GM19043 (cell line): ENCODE measurements at regions not wholly inside any gene's neighbourhood (a gene's known extent, or its start where the extent isn't known, plus 50 kb on each side); places are given as distances from the start of the nearest gene placed in this dataset.

Experiments used
- ATAC-seq: cut with Tn5 transposase; IDR thresholded peaks from one replicate; pipeline ENCODE4 v1.9.1; 2021; ENCODE audit warnings: low read depth; ENCODE audit not compliant: unreplicated experiment

- no peak for ATAC-seq
These were observed 654.5 kb downstream of the RNF144A start for GRCh38 chr2:7571701-7572100.

- no peak for ATAC-seq
These were observed 655.2 kb downstream of the RNF144A start for GRCh38 chr2:7572450-7572849.

DNA sequence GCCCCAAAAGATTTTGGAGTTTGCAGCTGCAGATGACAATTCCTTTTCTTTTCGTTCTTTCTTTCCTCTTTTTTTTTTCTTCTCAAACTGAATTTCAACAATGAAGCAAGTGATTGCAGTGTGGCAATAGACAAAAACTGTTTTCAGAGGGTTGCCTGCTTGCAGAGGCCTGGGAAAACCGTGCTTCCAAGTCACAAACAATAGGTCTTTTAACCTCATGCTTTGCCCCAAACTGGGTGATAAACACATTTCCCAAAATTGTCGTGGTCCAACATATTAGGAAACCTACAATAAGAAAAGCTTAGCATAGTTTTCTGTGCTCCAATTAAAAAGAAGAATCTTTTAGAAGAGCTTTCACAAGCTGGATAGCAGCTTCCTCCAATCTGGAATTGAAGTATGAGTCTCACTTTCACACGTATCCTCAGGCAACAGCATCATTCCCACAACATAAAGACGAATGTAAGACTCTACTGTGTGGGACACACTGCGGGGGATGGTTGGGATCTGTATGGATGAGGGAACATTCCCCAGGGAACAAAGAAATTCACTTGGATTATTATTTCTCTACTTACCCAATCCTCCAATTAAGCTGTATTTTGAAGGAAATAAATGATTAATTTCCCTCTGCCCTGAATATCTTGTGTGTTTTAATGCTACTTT lies 656.1 kb downstream of the RNF144A start:
- ATAC-seq, result no peak

GRCh38 chr2:7574385-7574784 lies 657.2 kb downstream of the RNF144A start:
- ATAC-seq, result no peak

DNA sequence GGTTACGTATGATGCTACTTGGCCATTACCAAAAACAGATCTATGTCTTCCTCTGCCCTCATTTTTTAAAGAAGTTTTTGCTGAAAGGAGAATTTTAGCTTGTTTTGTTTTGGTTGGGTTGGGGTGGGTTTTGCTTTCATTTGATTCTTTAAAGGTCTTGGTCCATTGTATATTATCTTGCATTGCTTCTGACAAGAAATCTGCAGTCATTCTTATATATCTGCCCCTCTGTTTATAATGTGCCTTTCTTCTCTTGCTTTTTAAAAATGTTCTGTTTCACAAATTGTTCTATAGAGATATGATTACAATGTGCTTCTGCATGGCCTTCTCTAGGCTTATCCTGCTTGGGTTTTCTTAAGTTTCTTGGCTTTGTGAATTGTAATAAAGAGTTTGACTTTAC lies 660.6 kb downstream of the RNF144A start:
- no peak for ATAC-seq

DNA sequence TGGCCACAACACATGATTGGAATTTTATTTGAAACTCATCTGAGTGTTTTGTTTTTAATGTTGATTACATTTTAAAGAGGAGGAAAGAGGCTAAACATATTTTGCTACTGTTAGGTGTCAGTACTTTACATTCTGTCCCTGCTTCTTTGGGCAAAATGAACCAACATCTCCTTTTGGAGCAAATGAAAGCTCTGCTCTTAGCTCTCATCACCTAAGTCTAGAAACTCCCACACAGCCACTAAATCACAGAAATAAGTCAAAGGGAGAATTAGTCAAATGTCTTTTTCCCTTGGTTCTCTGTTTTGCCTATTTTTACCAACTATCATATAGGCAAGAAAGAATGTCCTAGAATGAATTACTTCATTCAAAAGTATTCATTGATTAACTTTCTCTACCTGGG lies 666.8 kb downstream of the RNF144A start:
- ATAC-seq, result no peak

GRCh38 chr2:7586898-7587297 lies 669.7 kb downstream of the RNF144A start:
- no peak for ATAC-seq

DNA sequence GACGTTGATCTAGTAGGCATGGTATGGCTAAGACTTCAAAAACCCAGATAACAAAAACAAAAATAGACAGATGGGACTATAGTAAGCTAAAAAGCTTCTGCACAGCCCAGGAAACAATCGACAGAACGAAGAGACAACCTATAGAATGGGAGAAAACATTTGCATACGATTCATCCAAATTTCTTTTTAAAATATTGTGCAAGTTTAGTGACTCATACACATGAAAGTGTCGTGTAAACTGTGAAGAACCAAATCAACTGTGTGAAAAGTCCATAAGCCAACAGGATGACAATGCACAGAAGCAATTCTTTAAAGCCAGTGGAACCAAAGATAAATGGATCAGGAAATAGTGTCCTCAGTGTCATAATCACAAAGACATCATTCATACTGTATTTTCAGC lies 671.1 kb downstream of the RNF144A start:
- ATAC-seq, result no peak

DNA sequence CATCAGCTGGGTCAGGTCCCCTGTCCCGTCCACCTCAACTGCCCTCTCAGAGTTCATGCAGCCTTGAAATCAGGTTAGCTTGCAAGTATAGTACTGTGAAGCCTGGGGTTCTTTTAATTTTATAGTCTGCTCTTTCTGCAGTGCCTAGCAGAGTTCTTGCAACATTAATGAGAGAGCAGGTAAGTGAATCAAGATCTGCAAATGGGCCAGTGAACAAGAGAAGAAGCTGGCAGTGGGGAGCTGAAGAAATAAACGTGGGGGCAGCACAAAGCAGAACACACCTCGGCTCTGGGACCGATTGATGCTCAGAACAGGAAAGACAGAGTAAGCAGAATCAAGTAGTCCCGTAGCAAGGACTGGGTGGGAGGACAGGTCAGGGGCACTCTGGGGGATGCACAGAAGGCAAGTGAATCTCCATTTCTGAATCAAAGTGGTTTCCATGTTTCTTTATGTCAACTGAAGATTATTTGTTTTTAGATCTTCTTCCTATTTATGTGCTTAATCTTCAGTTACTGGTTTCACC lies 675.5 kb downstream of the RNF144A start:
- ATAC-seq, result no peak

DNA sequence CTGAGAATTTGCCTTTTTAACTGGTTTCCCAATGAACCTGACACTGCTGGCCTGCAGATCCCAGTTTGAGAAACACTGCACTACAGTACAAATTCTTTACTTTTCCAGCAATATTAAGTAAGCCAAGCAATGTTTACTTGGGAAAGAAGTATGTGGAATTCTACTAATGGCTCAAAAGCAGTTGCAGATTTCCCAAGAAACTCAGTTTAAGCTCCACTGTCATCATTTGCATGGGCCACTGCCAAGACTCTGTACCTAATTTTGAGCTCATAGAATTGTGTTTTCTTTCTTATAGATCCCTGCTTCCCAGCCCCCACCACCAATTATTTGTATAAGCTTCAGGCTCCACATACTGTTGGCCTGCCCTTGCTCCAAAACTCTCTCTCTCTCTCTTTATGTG lies 676.1 kb downstream of the RNF144A start:
- no peak for ATAC-seq

DNA sequence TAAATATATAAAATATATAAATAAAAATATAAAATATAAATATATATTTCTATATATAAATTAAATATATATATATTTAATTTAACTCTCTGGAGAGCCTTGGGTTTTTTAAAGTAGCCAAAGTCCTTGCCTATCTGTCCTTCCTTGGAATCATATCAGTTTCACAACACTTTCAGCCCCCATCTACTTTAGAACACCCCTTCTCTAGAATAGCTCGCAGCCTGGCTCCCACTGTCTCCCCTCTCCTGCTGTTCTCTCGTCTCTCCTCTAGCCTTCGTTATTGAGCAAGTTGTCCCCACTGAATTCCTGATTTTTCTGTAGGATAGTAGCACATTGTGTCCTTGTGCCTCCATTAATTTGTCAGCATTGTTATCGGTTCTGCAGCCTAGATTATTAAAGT lies 677.0 kb downstream of the RNF144A start:
- ATAC-seq, result no peak

DNA sequence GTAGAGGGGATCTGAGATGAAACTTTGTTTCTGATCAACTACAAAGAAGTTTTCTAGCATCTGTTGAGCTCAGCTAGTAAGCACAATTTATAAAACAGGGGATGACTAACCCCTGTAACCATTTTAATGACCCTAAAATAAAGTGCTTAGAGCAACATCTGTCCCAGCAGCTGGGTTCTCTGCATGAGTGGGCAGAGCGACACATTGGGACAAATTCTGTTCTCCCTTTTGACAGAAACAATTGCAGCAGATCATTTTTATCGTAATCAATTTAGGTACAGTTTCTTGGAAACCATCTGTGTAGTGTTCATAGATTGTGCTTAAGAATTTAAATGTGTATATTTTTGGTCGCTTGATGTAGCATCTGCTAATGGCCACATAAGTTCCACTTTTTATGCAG lies 678.0 kb downstream of the RNF144A start:
- ATAC-seq, result no peak

DNA sequence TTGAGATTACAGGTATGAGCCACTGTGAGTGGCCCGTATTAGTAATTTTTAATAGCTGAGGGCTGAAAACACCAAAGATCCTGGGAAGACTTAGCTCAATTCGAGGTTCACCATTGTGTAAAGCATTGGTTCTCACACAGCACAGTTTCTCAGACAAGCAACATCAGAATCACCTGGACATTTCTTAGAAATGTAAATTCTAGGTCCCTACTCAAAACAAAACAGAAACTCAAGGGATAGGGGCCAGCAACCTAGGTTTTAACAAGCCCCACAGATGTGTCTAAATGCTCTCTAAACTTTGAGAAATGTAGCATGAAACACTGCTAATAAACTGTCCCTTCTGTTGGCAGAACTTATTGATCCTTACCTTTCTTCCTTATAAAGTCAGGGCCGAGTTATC lies 681.2 kb downstream of the RNF144A start:
- no peak for ATAC-seq

- no peak for ATAC-seq
These were observed 682.4 kb downstream of the RNF144A start for GRCh38 chr2:7599462-7600258.

DNA sequence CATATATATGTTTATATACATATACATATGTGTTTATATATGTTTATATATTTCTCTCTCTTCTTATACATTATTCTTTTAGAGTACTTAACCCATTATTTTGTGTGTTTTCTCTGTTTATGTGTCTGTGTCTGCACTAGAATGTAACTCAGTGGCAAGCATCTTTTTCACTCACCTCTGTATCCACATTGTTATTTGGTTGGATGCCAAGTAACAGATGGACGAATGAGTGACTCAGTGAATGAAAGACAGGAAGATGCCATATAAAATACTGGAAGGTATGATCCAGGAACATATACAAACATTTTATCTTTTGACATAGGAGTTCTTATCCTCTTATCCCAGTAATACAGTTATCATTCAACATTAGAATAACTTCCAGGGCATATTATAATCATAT lies 684.8 kb downstream of the RNF144A start:
- no peak for ATAC-seq

- ATAC-seq, result no peak
These were observed 687.2 kb downstream of the RNF144A start for GRCh38 chr2:7604456-7604855.

DNA sequence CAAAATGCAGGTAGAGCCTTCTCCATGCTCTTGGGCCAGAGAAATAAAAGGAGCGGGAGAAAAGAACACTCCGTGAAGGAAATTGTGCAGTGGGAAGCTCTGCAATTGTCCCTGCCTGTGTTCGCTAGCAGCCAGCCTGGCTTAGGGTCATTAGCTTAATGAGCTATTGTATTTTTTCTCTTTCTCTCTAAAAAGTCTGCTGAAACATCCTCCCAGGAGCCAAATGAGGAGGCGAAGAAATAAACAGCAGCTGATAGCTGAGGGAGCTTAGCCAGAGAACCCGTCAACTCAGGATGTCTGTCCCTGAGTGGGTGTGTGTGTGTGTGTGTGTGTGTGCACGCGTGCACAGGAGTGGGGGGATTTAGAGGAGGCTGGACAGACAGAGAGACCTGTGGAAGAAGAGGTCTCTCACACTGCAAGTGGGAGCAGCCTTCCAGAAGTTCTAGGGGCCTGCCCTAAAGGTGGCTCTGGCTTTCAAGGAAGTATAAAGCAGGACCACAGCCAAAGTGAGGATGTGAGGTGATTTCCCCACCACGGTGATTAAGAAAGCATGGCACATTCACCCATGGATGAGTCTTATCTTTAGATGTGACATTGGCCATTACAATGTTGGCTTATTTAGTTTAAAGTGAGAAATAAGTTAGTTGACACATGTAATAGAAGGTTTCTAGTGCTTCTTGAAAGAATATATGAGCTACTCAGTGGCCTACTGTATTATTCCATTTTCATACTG lies 690.4 kb downstream of the RNF144A start:
- no peak for ATAC-seq

- no peak for ATAC-seq
These were observed 692.3 kb downstream of the RNF144A start for GRCh38 chr2:7609556-7609955.

GRCh38 chr2:7609974-7610373 lies 692.8 kb downstream of the RNF144A start:
- ATAC-seq, result no peak

- no peak for ATAC-seq
These were observed 694.5 kb downstream of the RNF144A start for GRCh38 chr2:7611750-7612149.

GRCh38 chr2:7612969-7613368 lies 695.8 kb downstream of the RNF144A start:
- no peak for ATAC-seq
